Fibroblast of villous mesenchyme (primary cell): ENCODE measurements at regions not wholly inside any gene's neighbourhood (a gene's known extent, or its start where the extent isn't known, plus 50 kb on each side); places are given as distances from the start of the nearest gene placed in this dataset.

ENCODE experiments used
- DNase-seq: peaks from one replicate; pipeline ENCODE4 v3.0.0-alpha.2; 2010; ENCODE audit warnings: low read depth
- H3K4me3 ChIP-seq: 2 replicates; pipeline ENCODE4 v1.5.1; 2011; ENCODE audit warnings: low read depth, mild to moderate bottlenecking, low read length
- small RNA-seq: library from RNA; depleted of rRNA; stranded (forward); fragments of <200 nt; gene quantifications from one replicate; pipeline ENCODE3, GENCODE V24; 2012
- TF ChIP-seq, protein P1 (sequence below): IDR thresholded peaks from 2 replicates; pipeline ENCODE4 v1.5.1; 2012; ENCODE audit warnings: low read depth, mild to moderate bottlenecking, low read length; ENCODE audit not compliant: insufficient read depth

DNA sequence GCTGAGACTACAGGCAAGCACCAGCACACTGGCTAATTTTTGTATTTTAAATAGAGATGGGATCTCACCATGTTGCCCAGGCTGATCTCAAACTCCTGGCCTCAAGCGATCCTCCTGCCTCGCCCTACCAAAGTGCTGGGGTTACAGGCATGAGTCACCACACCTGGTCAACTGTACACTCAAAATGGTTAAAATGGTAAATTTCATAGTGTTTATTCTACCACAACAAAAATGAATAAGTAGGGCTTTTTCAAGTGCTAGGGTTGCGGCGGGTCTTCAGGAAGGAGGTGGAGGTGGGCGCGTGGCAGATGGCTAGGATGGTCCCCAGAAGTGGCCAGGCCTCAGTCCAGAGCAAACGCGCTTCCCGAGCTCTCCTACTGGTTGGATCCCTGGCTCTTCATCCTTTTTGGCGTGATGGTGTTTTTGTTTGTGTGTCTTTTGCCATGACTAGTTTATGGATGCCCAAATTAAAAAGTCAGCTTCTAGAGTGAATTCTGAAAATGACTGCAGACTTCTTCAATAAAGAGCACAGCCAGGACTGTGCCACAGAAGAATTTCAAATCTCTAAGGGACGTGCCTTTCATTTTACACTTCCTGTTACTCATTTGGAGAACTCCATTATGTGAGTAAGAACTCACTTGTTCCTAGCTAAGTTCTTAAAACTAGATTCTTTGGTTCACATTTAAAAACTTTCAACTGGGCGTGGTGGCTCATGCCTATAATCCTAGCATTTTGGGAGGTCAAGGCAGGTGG, 73.9 kb downstream of the TMEM130 start:
- TF ChIP-seq, protein P1, sequence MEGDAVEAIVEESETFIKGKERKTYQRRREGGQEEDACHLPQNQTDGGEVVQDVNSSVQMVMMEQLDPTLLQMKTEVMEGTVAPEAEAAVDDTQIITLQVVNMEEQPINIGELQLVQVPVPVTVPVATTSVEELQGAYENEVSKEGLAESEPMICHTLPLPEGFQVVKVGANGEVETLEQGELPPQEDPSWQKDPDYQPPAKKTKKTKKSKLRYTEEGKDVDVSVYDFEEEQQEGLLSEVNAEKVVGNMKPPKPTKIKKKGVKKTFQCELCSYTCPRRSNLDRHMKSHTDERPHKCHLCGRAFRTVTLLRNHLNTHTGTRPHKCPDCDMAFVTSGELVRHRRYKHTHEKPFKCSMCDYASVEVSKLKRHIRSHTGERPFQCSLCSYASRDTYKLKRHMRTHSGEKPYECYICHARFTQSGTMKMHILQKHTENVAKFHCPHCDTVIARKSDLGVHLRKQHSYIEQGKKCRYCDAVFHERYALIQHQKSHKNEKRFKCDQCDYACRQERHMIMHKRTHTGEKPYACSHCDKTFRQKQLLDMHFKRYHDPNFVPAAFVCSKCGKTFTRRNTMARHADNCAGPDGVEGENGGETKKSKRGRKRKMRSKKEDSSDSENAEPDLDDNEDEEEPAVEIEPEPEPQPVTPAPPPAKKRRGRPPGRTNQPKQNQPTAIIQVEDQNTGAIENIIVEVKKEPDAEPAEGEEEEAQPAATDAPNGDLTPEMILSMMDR = no peak
- no peak for DNase-seq
- H3K4me3 ChIP-seq = no peak overlapping the region

Small RNAs in the stretch of these regions (small RNA-seq; reads per million reads assigned to genes)
- 0.28 reads per million for gene RNU6-393P
